KOPT-K1 (cell line): ENCODE measurements at regions not wholly inside any gene's neighbourhood (a gene's known extent, or its start where the extent isn't known, plus 50 kb on each side); places are given as distances from the start of the nearest gene placed in this dataset.

ENCODE experiments used
- H3K27ac ChIP-seq: fragments of 200-600 bp; sonication (generic); 2 replicates; pipeline ENCODE4 v1.5.1; 2016; ENCODE audit warnings: antibody characterized with exemption, mild to moderate bottlenecking, low read depth, low read length; ENCODE audit not compliant: poor library complexity, severe bottlenecking
- H3K36me3 ChIP-seq: fragments of 200-600 bp; sonication (generic); 2 replicates; pipeline ENCODE4 v1.5.1; 2017; ENCODE audit warnings: antibody characterized with exemption, mild to moderate bottlenecking, low read length, moderate library complexity; ENCODE audit not compliant: insufficient read depth
- H3K9me3 ChIP-seq: fragments of 200-600 bp; sonication (generic); 2 replicates; pipeline ENCODE4 v1.5.1; 2017; ENCODE audit warnings: antibody characterized with exemption, low read length, mild to moderate bottlenecking; ENCODE audit not compliant: insufficient read depth, poor library complexity, severe bottlenecking

DNA sequence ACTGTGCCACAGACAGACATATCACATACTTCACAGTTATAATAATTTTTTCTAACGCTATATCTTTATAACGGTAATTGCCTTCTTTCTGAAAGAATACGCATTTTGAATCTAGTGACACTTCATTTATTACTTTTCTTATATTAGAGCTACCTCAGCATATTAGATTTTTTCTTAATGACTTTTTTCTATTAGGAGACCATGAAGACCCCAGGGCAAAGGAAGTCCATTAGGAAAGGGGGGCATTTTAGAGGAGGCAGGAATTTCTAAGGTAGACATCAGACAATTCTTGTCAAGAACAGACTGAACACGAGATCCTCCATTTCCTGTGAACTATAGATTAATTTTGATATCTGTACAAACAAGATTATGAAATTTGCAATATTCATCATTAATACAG, 90.5 kb upstream of the NSMCE3 start:
- no peaks in the 10 kb centered on the region for H3K36me3 ChIP-seq
- H3K9me3 ChIP-seq = no peaks in the 10 kb centered on the region
- no peak overlapping the region for H3K27ac ChIP-seq

- no peak overlapping the region for H3K27ac ChIP-seq
Observed at GRCh38 chr15:29356786-29357185, 87.2 kb upstream of the NSMCE3 start.

DNA sequence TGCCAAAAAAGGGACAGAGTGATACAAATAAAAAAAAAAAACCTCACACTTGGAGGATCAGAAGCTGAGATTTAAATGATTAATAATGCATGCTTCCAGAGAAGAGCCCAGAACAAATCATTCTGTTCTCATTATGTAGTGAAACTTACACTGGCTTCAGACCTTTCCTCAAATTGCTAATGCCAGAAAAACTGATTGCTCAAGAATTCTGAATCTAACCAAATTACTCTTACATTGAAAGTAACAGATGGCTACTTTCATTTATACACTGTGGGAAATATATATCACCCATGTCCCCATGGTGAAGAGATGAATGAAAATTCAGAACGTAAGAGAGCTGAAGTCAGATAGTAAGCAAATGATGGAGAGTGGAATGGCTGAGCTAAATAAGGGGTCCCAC, 85.9 kb upstream of the NSMCE3 start:
- no peaks in the 10 kb centered on the region for H3K9me3 ChIP-seq
- no peak overlapping the region for H3K27ac ChIP-seq
- no peaks in the 10 kb centered on the region for H3K36me3 ChIP-seq

More at GRCh38 chr15:29356786-29357185, 87.2 kb upstream of the NSMCE3 start:
- no peaks in the 10 kb centered on the region for H3K36me3 ChIP-seq
- no peaks in the 10 kb centered on the region for H3K9me3 ChIP-seq

- no peaks in the 10 kb centered on the region for H3K9me3 ChIP-seq
- no peaks in the 10 kb centered on the region for H3K36me3 ChIP-seq
- H3K27ac ChIP-seq = no peak overlapping the region
Observed at GRCh38 chr15:29352402-29352801, 82.8 kb upstream of the NSMCE3 start.

- no peaks in the 10 kb centered on the region for H3K9me3 ChIP-seq
- no peaks in the 10 kb centered on the region for H3K36me3 ChIP-seq
- H3K27ac ChIP-seq = no peak overlapping the region
Observed at GRCh38 chr15:29349196-29349595, 79.6 kb upstream of the NSMCE3 start.

DNA sequence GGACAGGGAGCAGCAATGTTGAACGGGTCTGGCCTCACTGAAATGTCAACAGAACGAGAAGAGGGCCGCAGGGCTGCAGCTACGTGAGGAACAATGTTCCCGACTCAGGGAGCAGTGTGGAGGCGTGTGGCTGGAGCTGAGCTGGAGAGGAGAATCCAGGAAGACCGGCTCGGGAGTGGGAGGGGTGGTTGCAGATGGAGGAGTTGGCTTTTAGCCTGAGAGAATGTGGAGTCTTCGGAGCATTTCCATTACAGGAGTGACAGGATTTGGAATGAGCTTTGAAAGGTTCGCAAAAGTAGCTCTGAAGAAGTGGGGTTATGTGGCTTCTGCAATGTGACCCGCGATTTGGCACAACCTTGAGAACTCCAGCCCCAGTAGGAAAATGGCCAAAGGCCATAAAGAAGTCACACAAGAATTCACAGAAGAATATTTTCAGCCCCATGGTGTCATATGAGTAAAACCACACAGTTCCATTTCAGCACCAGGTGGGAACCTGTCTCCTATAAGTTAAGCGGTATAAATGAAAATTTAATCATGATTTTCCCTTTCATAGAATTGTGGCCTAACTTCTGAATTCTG, 78.8 kb upstream of the NSMCE3 start:
- Histone ChIP-seq H3K36me3 (no peaks in the 10 kb centered on the region), H3K9me3 (no peaks in the 10 kb centered on the region), H3K27ac (no peak overlapping the region)

DNA sequence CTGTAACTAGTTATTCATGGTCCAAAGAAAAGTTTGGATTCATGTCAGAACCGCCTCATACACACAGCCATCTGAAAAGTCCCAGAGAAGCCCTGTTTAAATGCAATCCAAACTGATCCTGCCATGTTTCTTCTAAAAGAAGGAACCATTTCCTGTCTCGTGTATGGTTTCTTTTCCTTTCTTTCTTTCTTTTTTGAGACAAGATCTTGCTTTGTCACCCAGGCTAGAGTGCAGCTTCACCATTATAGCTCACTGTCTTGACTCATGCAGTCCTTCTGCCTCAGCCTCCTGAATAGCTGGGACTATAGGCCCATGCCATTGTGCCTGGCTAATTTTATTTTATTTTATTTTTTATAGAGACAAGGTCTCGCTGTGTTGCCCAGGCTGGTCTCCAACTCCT, 77.4 kb upstream of the NSMCE3 start:
- no peaks in the 10 kb centered on the region for H3K9me3 ChIP-seq
- no peaks in the 10 kb centered on the region for H3K36me3 ChIP-seq
- H3K27ac ChIP-seq = no peak overlapping the region

GRCh38 chr15:29345549-29346525, 76.2 kb upstream of the NSMCE3 start:
- no peak overlapping the region for H3K27ac ChIP-seq
- no peaks in the 10 kb centered on the region for H3K36me3 ChIP-seq
- no peaks in the 10 kb centered on the region for H3K9me3 ChIP-seq

DNA sequence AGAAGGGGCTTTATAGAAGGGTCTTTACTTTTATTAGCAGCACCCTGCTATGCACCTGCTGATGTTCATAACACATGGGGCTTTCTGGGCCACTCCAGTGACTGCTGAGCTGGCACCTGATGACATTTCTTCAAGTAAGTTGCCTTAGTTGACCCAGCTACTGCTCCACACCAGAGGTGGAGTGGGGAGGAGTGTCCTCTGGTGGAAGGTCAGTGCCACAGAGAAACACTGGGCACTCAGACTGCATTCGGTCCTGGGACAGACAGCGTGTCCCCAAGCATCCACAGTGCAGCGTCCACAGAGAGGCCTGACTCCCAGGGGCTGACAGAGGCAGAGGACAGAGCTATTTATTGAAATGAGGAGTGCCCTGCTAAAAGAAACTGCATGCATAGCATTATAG, 74.9 kb upstream of the NSMCE3 start:
- Histone ChIP-seq H3K9me3 (no peaks in the 10 kb centered on the region), H3K36me3 (no peaks in the 10 kb centered on the region), H3K27ac (no peak overlapping the region)

- H3K36me3 ChIP-seq = no peaks in the 10 kb centered on the region
- H3K27ac ChIP-seq = no peak overlapping the region
- no peaks in the 10 kb centered on the region for H3K9me3 ChIP-seq
Observed at GRCh38 chr15:29343229-29343628, 73.6 kb upstream of the NSMCE3 start.

- no peaks in the 10 kb centered on the region for H3K36me3 ChIP-seq
- H3K27ac ChIP-seq = no peak overlapping the region
- no peaks in the 10 kb centered on the region for H3K9me3 ChIP-seq
Observed at GRCh38 chr15:29342201-29342600, 72.6 kb upstream of the NSMCE3 start.

DNA sequence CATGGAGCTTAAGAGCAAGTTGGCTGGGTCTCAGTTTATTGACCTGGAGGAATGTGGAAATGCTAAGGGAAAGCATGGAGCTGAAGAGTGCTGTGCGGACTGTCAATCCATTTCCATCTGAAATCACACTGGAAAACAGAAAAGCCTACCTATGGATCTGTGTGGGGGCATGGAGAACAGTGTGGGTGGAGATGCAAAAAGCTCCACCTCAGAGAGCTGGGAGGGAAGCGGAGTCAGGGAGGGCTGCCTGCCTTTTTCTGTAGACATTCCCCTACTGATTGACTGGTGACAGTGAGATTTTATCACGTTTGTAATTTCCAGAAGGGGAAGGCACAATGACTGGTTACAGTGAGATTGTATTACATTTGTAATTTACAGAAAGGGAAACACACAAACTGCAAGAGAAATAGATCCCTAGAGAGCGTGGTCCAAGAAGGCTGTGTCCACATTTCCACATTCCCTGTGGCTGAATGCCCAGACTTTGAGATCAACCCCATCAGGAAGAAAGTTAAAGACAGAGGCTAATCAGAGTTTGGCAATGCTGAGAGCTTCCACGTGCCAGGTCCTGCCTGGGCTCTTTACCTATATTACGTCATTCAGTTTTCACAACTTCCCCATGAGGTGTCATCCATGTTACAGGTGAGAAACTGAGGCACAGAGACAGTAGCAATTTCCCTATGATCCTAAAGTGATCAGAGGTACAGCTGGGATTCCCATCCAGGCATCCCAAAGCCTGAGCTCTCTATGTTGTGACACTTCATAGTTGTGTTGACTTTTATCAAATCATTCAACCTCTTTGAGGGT, 67.7 kb upstream of the NSMCE3 start:
- Histone ChIP-seq H3K27ac (no peak overlapping the region), H3K9me3 (no peaks in the 10 kb centered on the region), H3K36me3 (no peaks in the 10 kb centered on the region)

GRCh38 chr15:29334544-29334943, 64.9 kb upstream of the NSMCE3 start:
- Histone ChIP-seq H3K27ac (no peak overlapping the region), H3K36me3 (no peaks in the 10 kb centered on the region), H3K9me3 (no peaks in the 10 kb centered on the region)

GRCh38 chr15:29333261-29333660, 63.6 kb upstream of the NSMCE3 start:
- no peaks in the 10 kb centered on the region for H3K9me3 ChIP-seq
- no peak overlapping the region for H3K27ac ChIP-seq
- H3K36me3 ChIP-seq = no peaks in the 10 kb centered on the region

GRCh38 chr15:29331669-29332068, 62.0 kb upstream of the NSMCE3 start:
- no peaks in the 10 kb centered on the region for H3K36me3 ChIP-seq
- no peak overlapping the region for H3K27ac ChIP-seq

More at GRCh38 chr15:29331669-29332068, 62.0 kb upstream of the NSMCE3 start:
- H3K9me3 ChIP-seq = no peaks in the 10 kb centered on the region
